Lung (tissue), 11 donors: ENCODE measurements at regions not wholly inside any gene's neighbourhood (a gene's known extent, or its start where the extent isn't known, plus 50 kb on each side); places are given as distances from the start of the nearest gene placed in this dataset.

ENCODE experiments used
- ATAC-seq: fragments of 200-7000 bp; cut with Tn5 transposase; one replicate; pipeline ENCODE4 v1.9.1; 2020; ENCODE audit warnings: moderate number of reproducible peaks; ENCODE audit not compliant: insufficient read depth, low FRiP score
- DNase-seq, 3 donors: peaks; one replicate each; pipeline ENCODE4 v3.0.0-alpha.2; 2013 to 2017
- H3K27ac ChIP-seq, 2 donors: one replicate each; pipeline ENCODE4 v1.5.1; 2013; ENCODE audit warnings: mild to moderate bottlenecking in 2 of 2, moderate library complexity in 2 of 2, control low read depth in 1 of 2, inconsistent platforms in 1 of 2, low read depth in 1 of 2, low read length in 1 of 2
- H3K27me3 ChIP-seq, 3 donors: one replicate each; pipeline ENCODE4 v1.5.1; 2013; ENCODE audit warnings: low read length in 2 of 3; ENCODE audit not compliant: control insufficient read depth in 3 of 3, insufficient read depth in 3 of 3
- H3K36me3 ChIP-seq, 4 donors: one replicate each; pipeline ENCODE4 v1.5.1; 2013; ENCODE audit warnings: low read length in 4 of 4, mild to moderate bottlenecking in 1 of 4, moderate library complexity in 1 of 4; ENCODE audit not compliant: control insufficient read depth in 4 of 4, insufficient read depth in 4 of 4
- H3K4me1 ChIP-seq, 5 donors: one replicate each; pipeline ENCODE4 v1.5.1; 2013; ENCODE audit warnings: low read length in 5 of 5, mild to moderate bottlenecking in 2 of 5, moderate library complexity in 1 of 5; ENCODE audit not compliant: control insufficient read depth in 5 of 5, insufficient read depth in 5 of 5
- H3K4me3 ChIP-seq: one replicate; pipeline ENCODE4 v1.5.1; 2013; ENCODE audit warnings: mild to moderate bottlenecking, control low read depth, moderate library complexity
- H3K9ac ChIP-seq, 2 donors: one replicate each; pipeline ENCODE4 v1.5.1; 2013; ENCODE audit warnings: low read length in 2 of 2, control low read depth in 1 of 2; ENCODE audit not compliant: insufficient read depth in 1 of 2
- H3K9me3 ChIP-seq, 4 donors: one replicate each; pipeline ENCODE4 v1.5.1; 2013; ENCODE audit warnings: low read length in 3 of 4, mild to moderate bottlenecking in 1 of 4, moderate library complexity in 1 of 4; ENCODE audit not compliant: control insufficient read depth in 4 of 4, insufficient read depth in 3 of 4
- WGBS, 2 donors: extraction: QIAGEN DNeasy Blood & Tissue Kit; methylation state at CpG; one replicate each; pipeline ENCODE4 v1.1.7; 2013; 5-methylcytosine and 5-hydroxymethylcytosine counted together
- TF ChIP-seq, protein P1 (sequence below): IDR thresholded peaks from 2 replicates; pipeline ENCODE4 v1.5.1; 2012; ENCODE audit warnings: mild to moderate bottlenecking; ENCODE audit errors: control extremely low read depth, extremely low read depth
- donor health status: control.
- donor health status: control.
- donor health status: Bipolar disorder and iron deficiency.
- donor health status: healthy.
- donor health status: DM: yes; HTN: yes; CAD: no.

DNA sequence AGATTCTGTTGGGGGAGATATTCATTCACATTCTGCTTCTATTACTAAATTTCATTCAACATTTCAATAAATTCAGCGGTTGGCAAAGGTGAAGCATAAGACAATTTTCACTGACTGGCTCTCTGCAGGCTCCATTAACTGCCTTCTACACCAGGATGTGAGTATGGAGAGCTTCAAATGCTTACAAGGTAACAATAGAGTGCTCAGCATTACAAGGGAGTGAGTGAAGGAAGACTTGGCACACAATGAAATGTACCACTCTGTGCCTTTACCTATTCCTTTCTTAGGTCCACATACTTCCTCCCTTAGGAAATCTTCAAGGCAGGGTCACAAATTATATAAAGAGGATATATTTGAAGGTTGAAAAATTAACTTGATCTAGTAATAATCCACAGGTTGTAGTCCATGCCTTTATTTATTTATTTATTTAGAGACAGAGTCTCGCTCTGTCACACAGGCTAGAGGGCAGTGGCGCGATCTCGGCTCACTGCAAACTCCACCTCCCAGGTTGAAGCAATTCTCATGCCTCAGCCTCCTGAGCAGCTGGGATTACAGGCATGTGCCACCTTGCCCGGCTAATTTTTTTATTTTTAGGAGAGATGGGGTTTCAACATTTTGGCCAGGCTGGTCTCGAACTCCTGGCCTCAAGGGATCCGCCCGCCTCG lies 76.6 kb upstream of the FAM169A start:
- Histone ChIP-seq H3K9me3 (no peaks in the 10 kb centered on the region), H3K27ac (no peak overlapping the region), H3K4me1 (peaks cover 0 to under 1% (median 0%) of the 10 kb centered on the region in 5 donors), H3K9ac (no peak overlapping the region), H3K27me3 (no peaks in the 10 kb centered on the region), H3K4me3 (no peak overlapping the region), H3K36me3 (no peaks in the 10 kb centered on the region)
- 93 to 95% methylated on average over 10 of the region's 10 CpGs for WGBS, 2 donors
- TF ChIP-seq, protein P1, sequence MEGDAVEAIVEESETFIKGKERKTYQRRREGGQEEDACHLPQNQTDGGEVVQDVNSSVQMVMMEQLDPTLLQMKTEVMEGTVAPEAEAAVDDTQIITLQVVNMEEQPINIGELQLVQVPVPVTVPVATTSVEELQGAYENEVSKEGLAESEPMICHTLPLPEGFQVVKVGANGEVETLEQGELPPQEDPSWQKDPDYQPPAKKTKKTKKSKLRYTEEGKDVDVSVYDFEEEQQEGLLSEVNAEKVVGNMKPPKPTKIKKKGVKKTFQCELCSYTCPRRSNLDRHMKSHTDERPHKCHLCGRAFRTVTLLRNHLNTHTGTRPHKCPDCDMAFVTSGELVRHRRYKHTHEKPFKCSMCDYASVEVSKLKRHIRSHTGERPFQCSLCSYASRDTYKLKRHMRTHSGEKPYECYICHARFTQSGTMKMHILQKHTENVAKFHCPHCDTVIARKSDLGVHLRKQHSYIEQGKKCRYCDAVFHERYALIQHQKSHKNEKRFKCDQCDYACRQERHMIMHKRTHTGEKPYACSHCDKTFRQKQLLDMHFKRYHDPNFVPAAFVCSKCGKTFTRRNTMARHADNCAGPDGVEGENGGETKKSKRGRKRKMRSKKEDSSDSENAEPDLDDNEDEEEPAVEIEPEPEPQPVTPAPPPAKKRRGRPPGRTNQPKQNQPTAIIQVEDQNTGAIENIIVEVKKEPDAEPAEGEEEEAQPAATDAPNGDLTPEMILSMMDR, result no peak
- ATAC-seq, result no peak
- no peak for DNase-seq

DNA sequence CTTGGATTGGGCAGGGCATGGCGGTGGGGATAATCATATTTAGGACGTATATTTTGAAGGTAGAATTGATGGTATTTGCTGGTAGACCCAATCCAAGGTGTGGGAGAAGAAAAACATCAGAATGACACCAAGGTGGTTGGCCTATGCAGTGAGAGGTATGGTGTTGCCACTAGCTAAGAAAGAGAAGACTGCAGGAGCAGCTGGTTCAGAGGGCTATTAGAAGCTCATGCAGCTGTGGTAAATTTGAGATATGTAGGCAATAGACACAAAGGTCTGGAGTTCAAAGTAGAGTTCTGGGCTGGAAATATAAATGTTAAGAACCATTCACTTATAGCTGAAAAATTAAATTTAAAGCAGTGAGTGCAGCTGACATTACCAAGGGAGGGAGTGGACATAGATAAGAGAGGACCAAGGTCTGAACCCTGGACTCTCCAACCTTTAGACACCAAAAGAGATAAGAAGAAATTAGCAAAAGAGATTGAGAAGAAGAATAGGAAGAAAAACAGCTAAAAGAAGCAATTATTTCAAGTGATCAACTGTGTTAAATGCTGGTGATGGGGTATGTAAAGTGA lies 74.7 kb upstream of the FAM169A start:
- Histone ChIP-seq H3K9ac (no peak overlapping the region), H3K4me1 (no peaks in the 10 kb centered on the region), H3K36me3 (no peaks in the 10 kb centered on the region), H3K27me3 (no peaks in the 10 kb centered on the region), H3K9me3 (no peaks in the 10 kb centered on the region), H3K27ac (no peak overlapping the region), H3K4me3 (no peak overlapping the region)
- 86 to 91% methylated on average over 2 of the region's 2 CpGs for WGBS, 2 donors
- TF ChIP-seq, protein P1, result no peak
- no peak for ATAC-seq
- DNase-seq, result no peak

DNA sequence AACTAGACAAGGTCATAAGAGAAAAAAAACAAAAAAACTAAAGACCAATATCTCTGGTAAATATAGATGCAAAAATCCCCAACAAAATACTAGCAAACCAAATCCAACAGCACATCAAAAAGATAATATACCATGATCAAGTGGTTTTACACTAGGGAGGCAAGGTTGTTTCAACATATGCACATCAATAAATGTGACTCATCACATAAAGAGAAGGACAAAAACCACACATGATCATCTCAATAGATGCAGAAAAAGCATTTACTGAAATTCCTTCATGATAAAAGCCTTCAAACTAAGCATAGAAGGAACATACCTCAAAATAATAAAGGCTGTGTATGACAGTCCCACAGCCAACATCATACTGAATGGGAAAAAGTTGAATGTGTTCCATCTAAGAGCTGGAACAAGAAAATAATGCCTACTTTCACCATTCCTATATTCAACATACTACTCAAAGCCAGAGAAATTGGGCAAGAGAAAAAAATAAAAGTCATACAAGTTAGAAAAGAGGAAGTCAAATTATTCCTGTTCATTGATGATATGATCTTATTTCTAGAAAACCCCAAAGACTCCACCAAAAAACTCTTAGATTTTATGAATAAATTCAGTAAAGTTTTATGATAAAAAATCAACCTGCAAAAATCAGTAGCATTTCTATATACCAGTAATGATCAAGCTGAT lies 72.2 kb upstream of the FAM169A start:
- no peak for ATAC-seq
- no peak for DNase-seq
- H3K36me3 ChIP-seq, result no peaks in the 10 kb centered on the region

More for the DNA sequence above, 72.2 kb upstream of the FAM169A start:
- TF ChIP-seq, protein P1, result no peak
- Histone ChIP-seq H3K4me1 (no peaks in the 10 kb centered on the region), H3K4me3 (no peak overlapping the region), H3K27me3 (no peaks in the 10 kb centered on the region), H3K9ac (no peak overlapping the region), H3K27ac (no peak overlapping the region), H3K9me3 (no peaks in the 10 kb centered on the region)
